ENCODE measurements at regions not wholly inside any gene's neighbourhood (a gene's known extent, or its start where the extent isn't known, plus 50 kb on each side); places are given as distances from the start of the nearest gene placed in this dataset.

- no peak overlapping the region for H3K9ac ChIP-seq
- no peaks in the 10 kb centered on the region for H4K20me1 ChIP-seq
- H3K9me3 ChIP-seq = peaks cover 15% of the 10 kb centered on the region
- H3K4me2 ChIP-seq = no peak overlapping the region
- H3K4me3 ChIP-seq = no peak overlapping the region
- TF ChIP-seq Cebpa-rat (IDR thresholded peaks at IDR 0.05) = no peak
- H3K36me3 ChIP-seq = no peaks in the 10 kb centered on the region
- H3K27me3 ChIP-seq = no peaks in the 10 kb centered on the region
- no peak overlapping the region for H3K27ac ChIP-seq
- H3K4me1 ChIP-seq = no peaks in the 10 kb centered on the region
Measured at GRCh38 chr13:104105418-104106355, 1039.5 kb upstream of the SLC10A2 start.

DNA sequence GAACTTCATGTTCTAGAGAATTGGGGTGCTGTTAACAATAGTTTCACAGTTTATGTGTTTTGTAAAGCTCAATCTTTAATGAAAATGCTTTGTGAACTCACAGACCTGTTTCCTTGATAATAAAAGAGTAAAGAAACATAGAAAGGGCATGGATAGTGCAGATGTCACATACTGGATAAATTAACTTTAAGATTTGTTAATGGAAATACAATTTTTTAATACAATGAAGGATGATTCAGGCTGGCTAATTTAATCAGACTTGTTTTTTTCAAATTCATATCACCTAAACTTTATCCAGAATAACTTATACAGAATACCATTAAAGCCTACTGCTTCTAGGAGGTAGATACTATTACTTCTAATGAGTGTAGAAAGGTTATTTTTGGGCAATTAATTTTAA is 1033.5 kb upstream of the SLC10A2 start:
- H3K36me3 ChIP-seq = no peaks in the 10 kb centered on the region
- no peaks in the 10 kb centered on the region for H4K20me1 ChIP-seq
- H3K9me3 ChIP-seq = no peaks in the 10 kb centered on the region
- H3K27me3 ChIP-seq = no peaks in the 10 kb centered on the region
- no peak for TF ChIP-seq Cebpa-rat (IDR thresholded peaks at IDR 0.05)
- no peak overlapping the region for H3K4me3 ChIP-seq
- H3K4me2 ChIP-seq = no peak overlapping the region
- H3K27ac ChIP-seq = no peak overlapping the region
- no peak overlapping the region for H3K9ac ChIP-seq
- no peaks in the 10 kb centered on the region for H3K4me1 ChIP-seq

- H3K9me3 ChIP-seq = no peaks in the 10 kb centered on the region
- no peak overlapping the region for H3K9ac ChIP-seq
- H4K20me1 ChIP-seq = no peaks in the 10 kb centered on the region
- TF ChIP-seq Cebpa-rat (IDR thresholded peaks at IDR 0.05) = no peak
- no peak overlapping the region for H3K27ac ChIP-seq
- H3K4me3 ChIP-seq = no peak overlapping the region
- H3K36me3 ChIP-seq = no peaks in the 10 kb centered on the region
- no peaks in the 10 kb centered on the region for H3K4me1 ChIP-seq
- no peaks in the 10 kb centered on the region for H3K27me3 ChIP-seq
- H3K4me2 ChIP-seq = no peak overlapping the region
Measured at GRCh38 chr13:104098421-104098820, 1032.2 kb upstream of the SLC10A2 start.

DNA sequence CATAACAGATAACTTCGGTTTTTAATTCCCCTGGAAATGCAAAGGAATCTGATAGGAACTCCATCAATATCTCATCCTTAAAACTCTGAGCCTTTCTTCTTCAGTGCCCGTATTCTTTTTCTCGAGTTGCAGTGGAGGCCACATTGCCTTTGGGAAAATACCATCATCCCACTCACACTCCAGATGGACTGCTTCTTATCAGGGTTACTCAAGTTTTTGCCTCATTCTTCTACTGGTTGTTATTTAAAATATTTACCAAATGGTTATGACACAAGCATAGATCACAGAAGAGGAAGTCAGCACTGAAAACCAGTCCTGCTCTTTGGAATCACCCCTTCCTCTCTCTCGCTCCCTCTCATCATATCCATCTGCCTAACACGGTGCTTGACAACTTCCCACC is 1020.5 kb upstream of the SLC10A2 start:
- no peak for TF ChIP-seq Cebpa-rat (IDR thresholded peaks at IDR 0.05)

GRCh38 chr13:104086210-104086609 is 1020.0 kb upstream of the SLC10A2 start:
- Histone ChIP-seq H3K9me3 (peaks cover 8% of the 10 kb centered on the region), H3K4me3 (no peak overlapping the region), H3K27ac (no peak overlapping the region), H3K4me1 (no peaks in the 10 kb centered on the region), H3K27me3 (no peaks in the 10 kb centered on the region), H3K4me2 (no peak overlapping the region), H3K36me3 (no peaks in the 10 kb centered on the region), H4K20me1 (no peaks in the 10 kb centered on the region), H3K9ac (no peak overlapping the region)
- no peak for TF ChIP-seq Cebpa-rat (IDR thresholded peaks at IDR 0.05)

More for the DNA sequence above, 1020.5 kb upstream of the SLC10A2 start:
- H3K9ac ChIP-seq = no peak overlapping the region
- H3K4me3 ChIP-seq = no peak overlapping the region
- H3K36me3 ChIP-seq = no peaks in the 10 kb centered on the region
- H4K20me1 ChIP-seq = no peaks in the 10 kb centered on the region
- no peak overlapping the region for H3K4me2 ChIP-seq
- peaks cover 8% of the 10 kb centered on the region for H3K9me3 ChIP-seq
- H3K27ac ChIP-seq = no peak overlapping the region
- no peaks in the 10 kb centered on the region for H3K4me1 ChIP-seq
- no peaks in the 10 kb centered on the region for H3K27me3 ChIP-seq

GRCh38 chr13:104085611-104086010 is 1019.4 kb upstream of the SLC10A2 start:
- H3K9ac ChIP-seq = no peak overlapping the region
- peaks cover 8% of the 10 kb centered on the region for H3K9me3 ChIP-seq
- H3K27me3 ChIP-seq = no peaks in the 10 kb centered on the region
- no peak for TF ChIP-seq Cebpa-rat (IDR thresholded peaks at IDR 0.05)
- H3K4me3 ChIP-seq = no peak overlapping the region
- H3K4me1 ChIP-seq = no peaks in the 10 kb centered on the region
- no peaks in the 10 kb centered on the region for H4K20me1 ChIP-seq
- no peak overlapping the region for H3K4me2 ChIP-seq
- no peaks in the 10 kb centered on the region for H3K36me3 ChIP-seq
- no peak overlapping the region for H3K27ac ChIP-seq

GRCh38 chr13:104074326-104074725 is 1008.1 kb upstream of the SLC10A2 start:
- Histone ChIP-seq H3K4me2 (no peak overlapping the region), H3K4me1 (no peaks in the 10 kb centered on the region), H3K9ac (no peak overlapping the region), H3K27me3 (no peaks in the 10 kb centered on the region), H4K20me1 (no peaks in the 10 kb centered on the region), H3K36me3 (no peaks in the 10 kb centered on the region), H3K9me3 (no peaks in the 10 kb centered on the region), H3K27ac (no peak overlapping the region), H3K4me3 (no peak overlapping the region)
- no peak for TF ChIP-seq Cebpa-rat (IDR thresholded peaks at IDR 0.05)

GRCh38 chr13:104071806-104072205 is 1005.6 kb upstream of the SLC10A2 start:
- no peaks in the 10 kb centered on the region for H3K27me3 ChIP-seq
- no peak overlapping the region for H3K4me3 ChIP-seq
- no peak overlapping the region for H3K27ac ChIP-seq
- TF ChIP-seq Cebpa-rat (IDR thresholded peaks at IDR 0.05) = no peak
- H4K20me1 ChIP-seq = no peaks in the 10 kb centered on the region
- H3K9ac ChIP-seq = no peak overlapping the region
- no peak overlapping the region for H3K4me2 ChIP-seq
- no peaks in the 10 kb centered on the region for H3K36me3 ChIP-seq
- no peaks in the 10 kb centered on the region for H3K4me1 ChIP-seq
- no peaks in the 10 kb centered on the region for H3K9me3 ChIP-seq

DNA sequence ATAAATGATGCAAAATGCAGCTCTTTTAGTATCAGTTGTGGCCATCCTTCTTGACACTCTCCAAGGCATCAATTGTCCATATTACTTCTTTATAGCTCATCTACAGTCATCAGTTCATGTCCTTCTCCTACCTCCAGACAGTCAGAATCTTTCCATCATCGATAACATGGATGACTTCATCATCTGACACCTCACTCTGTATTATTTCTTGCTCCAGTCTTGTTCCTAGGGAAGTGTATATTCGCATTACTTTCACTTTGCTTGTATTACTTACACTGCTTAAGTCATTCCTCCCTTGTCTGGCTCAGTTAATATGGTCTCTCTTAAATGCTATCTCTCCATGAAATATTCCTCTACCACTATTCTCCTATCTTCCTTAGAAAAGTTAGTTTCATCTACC is 999.1 kb upstream of the SLC10A2 start:
- Histone ChIP-seq H3K9me3 (no peaks in the 10 kb centered on the region), H3K27ac (no peak overlapping the region)

GRCh38 chr13:104057861-104058260 is 991.6 kb upstream of the SLC10A2 start:
- no peak overlapping the region for H3K4me2 ChIP-seq
- no peak for TF ChIP-seq Cebpa-rat (IDR thresholded peaks at IDR 0.05)
- H3K27ac ChIP-seq = no peak overlapping the region
- H3K36me3 ChIP-seq = no peaks in the 10 kb centered on the region
- no peaks in the 10 kb centered on the region for H3K27me3 ChIP-seq
- no peaks in the 10 kb centered on the region for H4K20me1 ChIP-seq
- no peak overlapping the region for H3K4me3 ChIP-seq
- H3K4me1 ChIP-seq = no peaks in the 10 kb centered on the region
- no peak overlapping the region for H3K9ac ChIP-seq
- H3K9me3 ChIP-seq = no peaks in the 10 kb centered on the region

More for the DNA sequence above, 999.1 kb upstream of the SLC10A2 start:
- H3K36me3 ChIP-seq = no peaks in the 10 kb centered on the region
- no peak overlapping the region for H3K4me2 ChIP-seq
- TF ChIP-seq Cebpa-rat (IDR thresholded peaks at IDR 0.05) = no peak
- no peaks in the 10 kb centered on the region for H4K20me1 ChIP-seq
- H3K9ac ChIP-seq = no peak overlapping the region
- H3K4me1 ChIP-seq = no peaks in the 10 kb centered on the region
- no peaks in the 10 kb centered on the region for H3K27me3 ChIP-seq
- H3K4me3 ChIP-seq = no peak overlapping the region
